Neutrophil (primary cell): ENCODE measurements at regions not wholly inside any gene's neighbourhood (a gene's known extent, or its start where the extent isn't known, plus 50 kb on each side); places are given as distances from the start of the nearest gene placed in this dataset.
A peak's percentile ranks its signal among the peaks of the same experiment; 100 is the strongest.

Experiments used
- H3K27ac ChIP-seq: fragments of 200-600 bp; sonication (generic); 2 replicates; pipeline ENCODE4 v1.5.1; 2016; ENCODE audit warnings: mild to moderate bottlenecking, moderate library complexity
- H3K27me3 ChIP-seq: fragments of 200-600 bp; sonication (generic); 2 replicates; pipeline ENCODE4 v1.6.0; 2016; ENCODE audit warnings: mild to moderate bottlenecking
- H3K36me3 ChIP-seq: fragments of 200-600 bp; sonication (generic); 2 replicates; pipeline ENCODE4 v1.5.1; 2017
- H3K4me1 ChIP-seq, 2 experiments: fragments of 200-600 bp in 1 of 2; sonication (generic) in 1 of 2; 1 replicate in 1 of 2; 2 replicates in 1 of 2; pipeline versions ENCODE4 v1.5.1 to v1.6.1; 2013 to 2016; ENCODE audit warnings: low read depth in 1 of 2, low read length in 1 of 2, mild to moderate bottlenecking in 1 of 2, moderate library complexity in 1 of 2; ENCODE audit not compliant: control insufficient read depth in 1 of 2, insufficient read depth in 1 of 2
- H3K4me3 ChIP-seq, 2 experiments: fragments of 200-600 bp in 1 of 2; sonication (generic) in 1 of 2; 1 replicate in 1 of 2; 2 replicates in 1 of 2; pipeline ENCODE4 v1.5.1; 2013 to 2016; ENCODE audit warnings: low read depth in 1 of 2, low read length in 1 of 2, mild to moderate bottlenecking in 1 of 2, moderate library complexity in 1 of 2
- H3K9me3 ChIP-seq: fragments of 200-600 bp; sonication (generic); 2 replicates; pipeline ENCODE4 v1.5.1; 2016
- TF ChIP-seq, protein P1 (sequence below): fragments of 200-600 bp; sonication (generic); IDR thresholded peaks from 2 replicates; pipeline ENCODE4 v1.5.1; 2016; ENCODE audit warnings: antibody characterized with exemption

DNA sequence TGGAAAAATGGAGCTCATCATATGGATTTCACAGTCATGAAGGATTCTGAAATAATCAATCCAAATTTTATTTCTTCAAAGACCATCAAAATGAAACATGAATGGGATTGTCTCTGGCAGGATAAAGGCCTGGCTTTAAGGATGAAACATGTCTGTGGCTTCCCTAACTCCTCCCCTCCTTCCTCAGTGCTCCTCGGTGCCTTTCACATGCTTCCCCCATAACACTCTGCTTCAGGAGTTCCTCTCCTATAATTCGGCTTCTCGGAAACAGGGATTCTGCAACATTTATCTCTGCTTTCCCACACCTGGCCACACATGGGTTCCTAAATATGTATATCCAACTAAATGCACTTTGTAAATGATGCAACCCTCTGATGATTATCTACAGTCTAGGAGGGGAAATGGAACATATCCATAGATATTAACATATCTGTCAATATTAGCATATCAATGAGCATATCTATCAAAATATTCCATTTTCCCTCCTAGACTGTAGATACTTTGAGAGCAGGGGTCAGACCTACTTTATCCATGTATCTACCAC lies 153.8 kb downstream of the PLPP3 start:
- H3K36me3 ChIP-seq: no peaks in the 10 kb centered on the region
- H3K4me3 ChIP-seq: no peak overlapping the region
- H3K27me3 ChIP-seq: no peaks in the 10 kb centered on the region
- peaks cover 33 to 35% of the 10 kb centered on the region in 2 experiments for H3K4me1 ChIP-seq
- H3K9me3 ChIP-seq: no peaks in the 10 kb centered on the region
- TF ChIP-seq, protein P1, sequence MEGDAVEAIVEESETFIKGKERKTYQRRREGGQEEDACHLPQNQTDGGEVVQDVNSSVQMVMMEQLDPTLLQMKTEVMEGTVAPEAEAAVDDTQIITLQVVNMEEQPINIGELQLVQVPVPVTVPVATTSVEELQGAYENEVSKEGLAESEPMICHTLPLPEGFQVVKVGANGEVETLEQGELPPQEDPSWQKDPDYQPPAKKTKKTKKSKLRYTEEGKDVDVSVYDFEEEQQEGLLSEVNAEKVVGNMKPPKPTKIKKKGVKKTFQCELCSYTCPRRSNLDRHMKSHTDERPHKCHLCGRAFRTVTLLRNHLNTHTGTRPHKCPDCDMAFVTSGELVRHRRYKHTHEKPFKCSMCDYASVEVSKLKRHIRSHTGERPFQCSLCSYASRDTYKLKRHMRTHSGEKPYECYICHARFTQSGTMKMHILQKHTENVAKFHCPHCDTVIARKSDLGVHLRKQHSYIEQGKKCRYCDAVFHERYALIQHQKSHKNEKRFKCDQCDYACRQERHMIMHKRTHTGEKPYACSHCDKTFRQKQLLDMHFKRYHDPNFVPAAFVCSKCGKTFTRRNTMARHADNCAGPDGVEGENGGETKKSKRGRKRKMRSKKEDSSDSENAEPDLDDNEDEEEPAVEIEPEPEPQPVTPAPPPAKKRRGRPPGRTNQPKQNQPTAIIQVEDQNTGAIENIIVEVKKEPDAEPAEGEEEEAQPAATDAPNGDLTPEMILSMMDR: no peak
- H3K27ac ChIP-seq: peak overlapping the region; percentile 73

DNA sequence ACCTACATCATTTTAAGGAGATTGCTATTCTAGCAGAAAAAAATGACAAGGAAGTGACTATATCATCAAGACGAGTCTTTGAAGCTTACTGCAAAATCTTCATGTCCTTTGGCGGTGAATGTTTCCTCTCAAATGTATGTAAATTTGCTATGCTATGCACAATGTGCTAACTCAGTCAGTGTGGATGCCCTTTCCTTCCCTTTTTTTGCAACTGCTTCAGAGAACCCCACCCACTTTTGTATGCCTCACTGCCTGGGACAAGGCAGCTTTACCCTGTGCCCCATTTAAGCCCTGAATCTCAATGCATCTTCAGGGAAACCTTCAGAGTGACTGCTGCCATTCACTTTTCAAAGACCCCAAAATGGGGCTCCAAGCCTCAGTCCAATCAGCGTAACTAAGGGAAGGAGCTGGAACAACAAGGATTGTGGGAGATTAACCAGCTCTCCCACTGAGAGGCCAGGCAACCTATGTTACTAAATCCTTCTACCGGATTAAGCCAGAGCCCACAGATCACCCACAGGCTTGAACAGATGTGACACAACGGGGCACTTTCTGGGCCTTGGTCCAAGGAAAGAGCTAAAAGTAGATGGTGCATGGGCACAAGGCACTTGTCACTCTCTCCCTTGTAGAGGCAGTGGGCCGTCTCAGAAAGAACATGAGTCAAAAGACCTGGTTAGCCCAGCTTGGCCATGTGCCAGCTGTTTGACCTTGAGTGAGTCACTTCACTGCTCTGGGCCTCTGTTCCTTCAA lies 154.4 kb downstream of the PLPP3 start:
- TF ChIP-seq, protein P1: no peak
- H3K4me1 ChIP-seq: peaks cover 33 to 35% of the 10 kb centered on the region in 2 experiments
- H3K36me3 ChIP-seq: no peaks in the 10 kb centered on the region
- H3K9me3 ChIP-seq: no peaks in the 10 kb centered on the region
- H3K27ac ChIP-seq: peak overlapping the region; percentile 73
- no peaks in the 10 kb centered on the region for H3K27me3 ChIP-seq
- peak overlapping the region in 1 of 2 experiments; percentile 1 for H3K4me3 ChIP-seq

DNA sequence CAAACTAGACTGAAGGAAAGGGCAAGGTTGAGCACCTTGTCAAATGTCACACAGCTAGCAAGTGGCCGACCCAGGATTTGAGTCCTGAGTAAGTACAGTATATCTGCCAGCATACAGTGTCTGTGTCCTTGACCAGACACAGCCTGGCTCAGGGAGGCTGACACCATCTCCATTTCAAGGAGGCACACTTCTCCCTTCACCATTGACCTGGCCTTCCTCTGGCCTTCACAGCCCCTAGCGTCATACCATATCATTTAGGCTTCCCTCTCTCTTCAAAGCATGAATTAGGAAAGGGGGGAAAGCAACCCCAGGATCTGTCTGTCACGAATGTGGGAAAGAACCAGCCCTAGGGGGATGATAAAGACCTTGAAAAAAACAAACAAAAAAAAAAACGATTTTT lies 155.6 kb downstream of the PLPP3 start:
- Histone ChIP-seq H3K9me3 (no peaks in the 10 kb centered on the region), H3K36me3 (no peaks in the 10 kb centered on the region), H3K4me3 (no peak overlapping the region), H3K27ac (peak overlapping the region; percentile 14), H3K27me3 (no peaks in the 10 kb centered on the region), H3K4me1 (peaks cover 33 to 35% of the 10 kb centered on the region in 2 experiments)
- TF ChIP-seq, protein P1: no peak

DNA sequence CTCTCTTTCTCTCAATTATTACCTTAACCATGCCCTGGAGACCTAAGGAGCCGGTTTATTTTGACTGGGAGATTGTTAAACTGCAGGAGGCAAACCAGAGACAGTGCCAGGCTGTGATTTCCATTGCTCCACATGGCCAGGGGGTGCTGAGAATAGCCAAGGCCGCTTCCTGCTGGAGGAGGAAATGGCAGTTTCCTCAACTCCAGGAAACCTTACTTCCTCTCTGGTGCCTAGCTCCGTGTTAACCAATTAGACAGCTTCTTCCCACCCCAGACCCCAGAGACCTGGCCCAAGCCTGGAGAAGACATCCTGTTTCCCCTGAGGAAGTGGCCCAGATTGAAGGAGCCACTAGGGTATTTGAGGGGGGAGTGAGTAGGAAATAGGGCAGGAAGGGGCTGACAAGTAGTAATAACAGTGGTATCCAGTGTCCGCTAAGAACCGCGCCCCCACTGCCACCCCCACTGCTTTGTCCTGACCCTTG lies 161.2 kb downstream of the PLPP3 start:
- H3K27me3 ChIP-seq: peaks cover 8% of the 10 kb centered on the region
- H3K27ac ChIP-seq: no peak overlapping the region
- H3K36me3 ChIP-seq: no peaks in the 10 kb centered on the region
- TF ChIP-seq, protein P1: no peak
- no peaks in the 10 kb centered on the region for H3K9me3 ChIP-seq
- H3K4me3 ChIP-seq: no peak overlapping the region
- peaks cover 8 to 13% of the 10 kb centered on the region in 2 experiments for H3K4me1 ChIP-seq

DNA sequence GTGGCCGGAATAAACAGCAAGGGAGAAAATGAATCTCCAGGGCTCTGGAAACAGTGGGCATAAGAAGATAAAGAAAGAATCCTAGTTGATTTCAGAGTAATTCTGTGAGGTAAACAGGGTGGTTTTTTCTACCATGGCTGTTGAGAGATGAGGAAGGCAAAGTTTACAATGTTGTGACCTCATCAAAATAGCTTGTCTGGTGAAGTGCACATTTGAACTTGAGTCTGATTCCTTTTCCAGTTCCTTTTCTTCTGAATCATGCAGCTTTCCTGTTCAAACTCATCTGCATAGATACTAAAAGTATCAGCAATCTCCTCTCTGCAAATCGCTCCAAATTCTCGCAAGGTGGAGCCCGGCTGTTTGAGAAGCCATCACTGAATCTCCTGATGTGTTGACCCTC lies 161.7 kb downstream of the PLPP3 start:
- no peak overlapping the region for H3K27ac ChIP-seq
- TF ChIP-seq, protein P1: no peak
- no peaks in the 10 kb centered on the region for H3K9me3 ChIP-seq
- no peak overlapping the region for H3K4me3 ChIP-seq
- no peaks in the 10 kb centered on the region for H3K36me3 ChIP-seq
- peaks cover 8% of the 10 kb centered on the region for H3K27me3 ChIP-seq
- peaks cover 5 to 7% of the 10 kb centered on the region in 2 experiments for H3K4me1 ChIP-seq
